SK-MEL-5 (cell line): ENCODE measurements at regions not wholly inside any gene's neighbourhood (a gene's known extent, or its start where the extent isn't known, plus 50 kb on each side); places are given as distances from the start of the nearest gene placed in this dataset.
A peak's percentile ranks its signal among the peaks of the same experiment; 100 is the strongest.

Experiments
- DNase-seq: peaks from one replicate; pipeline ENCODE4 v3.0.0-alpha.2; 2016; ENCODE audit warnings: low read depth, low spot score
- in situ Hi-C: cut with HindIII; loops from 2 replicates; pipeline ENCODE4 v1.10.0; 2016; ENCODE audit warnings: low sequenced_read_pairs, high pct_unique_total_duplicates, low pct_unique_long_range_greater_than_20kb
- small RNA-seq, 2 experiments: library from RNA; depleted of rRNA; stranded (forward); fragments of <200 nt; gene quantifications; one replicate each; pipeline ENCODE3, GENCODE V24; 2014

DNA sequence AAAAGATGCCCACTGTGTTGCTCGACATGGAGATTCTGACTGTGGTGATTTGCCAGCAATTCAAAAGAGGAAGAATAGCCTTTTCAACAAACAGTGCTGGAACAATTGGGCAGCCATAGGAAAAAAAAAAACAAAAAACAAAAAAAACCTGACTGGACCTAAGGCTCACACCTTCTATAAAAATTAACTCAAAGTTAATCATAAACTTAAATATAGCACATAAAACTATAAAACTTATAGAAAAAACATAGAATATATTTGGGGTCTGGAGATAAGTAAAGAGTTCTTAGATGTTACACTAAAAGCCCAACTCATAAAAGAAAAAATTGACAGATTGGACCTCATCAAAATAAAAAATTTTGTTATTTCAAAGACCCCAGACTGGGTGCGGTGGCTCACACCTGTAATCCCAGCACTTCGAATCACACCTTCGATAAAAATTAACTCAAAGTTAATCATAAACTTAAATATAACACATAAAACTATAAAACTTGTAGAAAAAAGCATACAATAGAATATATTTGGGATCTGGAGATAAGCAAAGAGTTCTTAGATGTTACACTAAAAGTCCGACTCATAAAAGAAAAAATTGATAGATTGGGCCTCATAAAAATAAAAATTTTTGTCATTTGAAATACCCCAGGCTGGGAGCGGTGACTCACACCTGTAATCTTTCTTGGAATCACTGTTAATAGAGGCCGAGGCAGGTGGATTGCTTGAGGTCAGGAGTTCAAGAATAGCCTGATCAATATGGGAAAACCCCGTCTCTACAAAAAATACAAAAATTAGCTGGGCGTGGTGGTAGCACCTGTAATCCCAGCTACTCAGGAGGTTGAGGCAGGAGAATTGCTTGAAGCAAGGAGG is 115.6 kb upstream of the FAM83B start:
- in situ Hi-C loops: no loop called here

DNA sequence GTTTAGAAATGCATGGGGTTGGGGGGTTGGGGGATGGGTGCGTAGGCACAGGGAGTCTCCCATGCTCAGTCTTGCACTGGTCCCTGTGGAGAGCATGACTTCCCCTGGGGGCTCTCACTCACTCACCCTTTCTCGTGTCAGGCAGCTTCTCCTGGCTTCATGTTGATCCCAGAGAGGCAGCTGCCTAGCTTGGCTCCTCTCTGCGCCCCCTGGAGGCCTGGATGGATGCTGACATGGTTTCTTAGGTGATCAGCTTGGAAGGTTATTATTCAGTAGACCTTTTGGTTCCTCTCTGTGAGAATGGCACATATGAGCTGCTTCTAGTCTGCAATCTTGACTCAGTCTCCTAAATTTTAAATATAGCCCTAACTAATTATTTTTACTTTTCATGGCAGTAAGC is 109.3 kb upstream of the FAM83B start:
- DNase-seq: peak; percentile 60

More for the DNA sequence above, 115.6 kb upstream of the FAM83B start:
- DNase-seq: no peak

DNA sequence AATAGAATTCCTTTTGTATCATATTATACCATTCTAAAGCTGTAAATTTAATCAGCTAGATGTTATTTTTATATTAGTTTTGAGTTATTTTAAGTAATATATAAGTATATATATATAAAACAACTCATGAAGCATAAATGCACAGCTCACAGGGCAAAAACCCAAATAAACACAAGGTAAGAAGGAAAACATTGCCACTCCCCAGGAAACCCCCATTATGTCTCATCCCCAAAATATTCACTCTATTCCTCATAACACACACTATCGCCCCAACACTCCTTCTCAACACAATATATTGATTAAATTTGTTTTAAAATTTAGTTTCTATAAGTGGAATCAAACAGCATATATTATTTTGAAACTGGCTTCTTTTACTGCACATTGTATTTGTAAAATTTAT is 98.6 kb upstream of the FAM83B start:
- in situ Hi-C loops: no loop called here
- no peak for DNase-seq

More for the DNA sequence above, 109.3 kb upstream of the FAM83B start:
- in situ Hi-C loops: no loop called here

DNA sequence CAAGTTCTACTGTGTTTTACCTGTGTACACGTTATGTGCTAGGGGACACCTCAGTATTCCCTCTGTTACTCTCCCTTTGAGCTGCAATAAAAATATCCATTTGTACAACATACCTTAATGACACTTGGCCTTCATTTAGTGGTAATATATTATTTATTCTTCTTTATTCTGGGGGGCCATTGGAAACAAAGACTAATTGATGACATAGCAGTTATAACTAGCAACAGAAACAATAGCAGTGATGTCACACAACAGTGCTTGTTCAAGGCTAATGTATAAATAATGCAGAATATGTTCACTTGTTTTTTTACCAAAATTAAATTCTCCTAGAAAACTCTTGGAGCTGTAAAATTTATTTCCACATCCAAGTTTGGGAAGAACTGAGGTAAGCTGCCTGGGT is 92.2 kb upstream of the FAM83B start:
- in situ Hi-C loops: no loop called here
- DNase-seq: no peak

DNA sequence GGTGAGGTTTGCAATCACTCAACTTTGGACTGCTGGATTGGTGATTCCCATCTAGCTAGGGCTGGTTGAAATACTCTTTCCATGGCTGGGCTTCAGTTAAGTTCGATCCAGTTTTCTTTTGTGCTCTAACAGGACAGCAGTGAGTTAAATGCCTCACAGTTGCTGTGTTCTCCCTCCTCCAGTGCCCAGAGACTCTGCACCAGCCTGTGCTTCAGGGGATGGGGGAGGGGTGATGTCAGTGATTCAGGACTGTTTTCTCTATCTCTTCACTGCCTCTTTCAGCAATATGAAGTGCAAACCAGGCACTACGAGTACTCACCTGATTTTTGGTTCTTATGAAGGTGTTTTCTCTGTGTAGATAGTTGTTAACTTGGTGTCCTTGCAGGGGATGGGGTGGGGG is 88.2 kb upstream of the FAM83B start:
- no peak for DNase-seq
- in situ Hi-C loops: no loop called here

DNA sequence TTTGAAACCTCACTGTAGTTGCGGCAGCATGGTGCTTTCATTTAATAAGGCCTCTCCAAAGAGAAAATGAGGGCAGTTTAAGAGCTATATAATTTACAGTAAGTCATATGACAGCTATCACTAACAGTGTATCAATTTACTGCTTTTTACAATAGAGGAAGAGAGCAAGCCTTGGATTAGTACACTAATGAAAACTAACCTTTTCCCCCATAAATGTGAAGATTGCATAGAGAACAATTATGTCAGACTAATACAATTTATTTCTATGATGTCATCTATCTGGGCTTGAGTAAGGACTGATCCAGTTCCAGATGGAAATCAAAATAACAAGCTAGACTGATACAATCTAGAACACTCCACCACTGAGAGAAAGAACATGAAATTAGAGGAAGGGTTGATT is 78.1 kb upstream of the FAM83B start:
- in situ Hi-C loops: no loop called here

DNA sequence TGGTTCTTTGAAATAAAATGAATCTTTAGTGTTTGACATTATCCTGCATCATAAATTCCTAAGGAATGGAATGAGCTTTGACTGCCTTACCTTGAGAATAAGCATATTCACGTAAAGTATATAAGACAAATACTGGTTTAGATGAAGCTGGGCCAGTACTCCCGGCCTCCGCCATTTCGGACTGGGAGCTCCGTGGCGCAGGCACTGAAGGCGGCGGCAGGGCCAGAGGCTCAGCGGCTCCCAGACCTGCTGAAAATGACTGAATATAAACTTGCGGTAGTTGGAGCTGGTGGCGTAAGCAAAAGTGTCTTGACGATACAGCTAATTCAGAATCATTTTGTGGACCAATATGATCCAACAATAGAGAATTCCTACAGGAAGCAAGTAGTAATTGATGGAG is 76.2 kb upstream of the FAM83B start:
- DNase-seq: no peak

More for the DNA sequence above, 78.1 kb upstream of the FAM83B start:
- DNase-seq: no peak

DNA sequence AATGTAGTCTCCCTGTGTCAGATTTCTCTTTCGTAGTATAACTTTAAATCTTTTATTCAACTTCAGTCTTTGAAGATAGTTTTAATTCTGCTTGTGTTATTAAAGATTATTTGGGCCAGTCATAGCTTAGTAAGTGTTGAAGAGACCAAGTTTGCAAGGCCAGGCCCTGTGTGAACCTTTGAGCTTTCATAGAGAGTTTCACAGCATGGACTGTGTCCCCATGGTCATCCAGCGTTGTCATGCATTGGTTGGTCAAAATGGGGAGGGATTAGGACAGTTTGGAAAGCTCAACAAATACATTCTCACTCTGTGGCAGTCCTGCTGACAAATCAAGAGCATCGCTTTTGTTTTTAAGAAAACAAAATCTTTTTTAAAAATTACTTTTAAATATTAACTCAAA is 74.6 kb upstream of the FAM83B start:
- no peak for DNase-seq
- in situ Hi-C loops: no loop called here

More for the DNA sequence above, 76.2 kb upstream of the FAM83B start:
- in situ Hi-C loops: no loop called here

DNA sequence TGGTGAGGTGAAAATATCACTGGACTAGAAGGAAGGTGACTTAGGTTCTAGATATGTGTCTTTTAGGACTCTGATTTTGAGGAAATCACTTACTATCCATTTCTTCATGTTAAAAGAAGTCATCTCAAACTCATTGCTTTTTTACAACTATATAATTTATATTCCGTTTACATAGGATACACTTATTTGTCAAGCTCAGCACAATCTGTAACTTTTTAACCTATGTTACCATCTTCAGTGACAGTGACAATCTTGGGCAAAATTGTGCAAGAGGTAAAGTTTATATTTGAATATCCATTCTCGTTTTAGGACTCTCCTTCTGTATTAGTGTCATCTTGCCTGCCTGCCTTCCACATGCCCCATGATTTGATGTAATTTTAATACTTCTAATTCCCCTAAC is 74.0 kb upstream of the FAM83B start:
- in situ Hi-C loops: no loop called here
- DNase-seq: no peak

DNA sequence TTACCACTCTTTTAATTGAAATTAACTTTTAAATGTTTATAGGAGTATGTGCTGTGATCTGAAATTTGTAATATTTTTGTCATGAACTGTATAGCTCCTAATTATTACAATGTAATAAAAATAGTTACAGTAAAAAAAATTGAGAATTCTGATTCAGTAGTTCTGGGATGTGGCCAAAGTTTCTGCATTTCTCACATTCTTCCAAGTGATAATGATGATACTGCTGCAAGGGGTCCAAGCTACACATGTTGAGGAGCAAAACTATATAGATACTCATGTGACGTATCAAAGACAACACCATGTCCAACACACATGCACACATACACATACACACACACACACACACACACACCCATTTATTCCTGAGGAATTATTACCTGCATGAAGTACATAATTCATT is 71.0 kb upstream of the FAM83B start:
- in situ Hi-C loops: no loop called here

DNA sequence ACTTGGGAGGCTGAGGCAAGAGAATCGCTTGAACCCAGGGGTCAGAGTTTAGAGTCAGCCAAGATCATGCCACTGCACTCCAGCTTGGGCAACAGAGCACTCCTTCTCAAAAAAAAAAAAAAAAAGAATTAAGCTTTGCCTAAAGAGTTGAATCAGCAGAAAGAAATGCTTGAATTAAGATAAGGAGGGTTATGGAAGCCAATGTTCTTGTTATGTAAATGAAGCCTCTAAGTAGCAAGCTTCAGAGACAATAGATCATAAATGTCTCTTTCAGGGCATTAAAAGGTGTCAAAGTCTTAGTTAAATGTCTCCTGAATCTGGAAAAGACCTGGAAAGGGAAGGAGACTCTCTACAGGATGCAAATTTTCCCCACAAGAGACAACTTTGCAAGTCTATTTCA is 69.7 kb upstream of the FAM83B start:
- no peak for DNase-seq
- in situ Hi-C loops: no loop called here

More for the DNA sequence above, 71.0 kb upstream of the FAM83B start:
- no peak for DNase-seq

DNA sequence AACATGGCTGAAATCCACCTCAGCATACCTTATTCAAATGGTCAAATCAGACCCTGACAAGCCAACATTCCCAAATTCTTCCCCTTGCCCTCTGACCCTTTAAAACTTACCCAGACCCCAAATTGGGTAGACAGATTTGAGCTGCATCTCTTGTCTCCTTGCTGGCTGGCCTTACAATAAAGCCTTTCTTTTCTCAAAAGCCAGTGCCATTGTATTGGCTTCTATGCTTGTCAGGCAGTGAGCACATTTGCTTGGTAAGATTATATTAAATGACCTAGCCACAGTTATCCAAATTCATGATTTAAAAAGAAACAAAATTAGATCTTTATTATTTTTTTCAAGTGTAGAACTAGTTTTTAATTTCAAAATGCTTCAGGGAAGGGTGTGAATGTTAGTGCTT is 67.8 kb upstream of the FAM83B start:
- no peak for DNase-seq
- in situ Hi-C loops: no loop called here

DNA sequence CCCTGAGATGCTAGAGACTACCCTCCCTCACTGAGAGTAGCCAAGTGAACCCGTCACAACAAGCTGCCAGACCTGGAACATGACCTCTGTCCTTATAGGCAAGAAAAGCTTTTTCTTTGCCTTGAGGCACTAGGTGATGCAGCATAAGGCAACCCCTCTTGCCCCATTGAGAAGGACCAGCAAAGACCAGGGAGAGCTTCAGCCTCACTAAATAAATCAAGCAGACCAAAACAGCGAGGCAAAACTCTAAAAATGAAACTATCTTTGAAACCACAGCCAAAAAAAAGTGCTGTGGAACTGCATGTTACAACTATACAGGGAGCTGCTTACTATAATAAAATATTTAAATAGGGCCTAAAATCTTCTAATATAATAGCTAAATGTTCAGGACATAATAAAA is 62.6 kb upstream of the FAM83B start:
- DNase-seq: no peak
- in situ Hi-C loops: no loop called here

DNA sequence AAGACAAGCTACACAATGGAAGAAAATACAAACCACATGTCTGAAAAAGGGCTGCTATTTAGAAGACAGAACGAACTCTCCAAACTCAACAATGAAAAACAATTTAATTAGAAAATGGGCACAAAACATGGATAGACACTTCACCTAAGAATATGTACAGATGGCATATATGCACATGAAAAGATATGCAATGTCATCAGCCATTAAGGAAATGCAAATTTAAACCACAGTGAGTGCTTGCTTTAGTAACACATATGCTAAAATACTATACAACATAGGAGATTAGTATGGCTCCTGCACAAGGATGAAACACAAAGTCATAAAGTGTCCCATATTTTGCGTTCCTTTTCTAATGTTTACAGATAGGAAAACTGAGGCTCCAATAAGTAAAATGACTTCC is 60.4 kb upstream of the FAM83B start:
- no peak for DNase-seq
- in situ Hi-C loops: no loop called here

DNA sequence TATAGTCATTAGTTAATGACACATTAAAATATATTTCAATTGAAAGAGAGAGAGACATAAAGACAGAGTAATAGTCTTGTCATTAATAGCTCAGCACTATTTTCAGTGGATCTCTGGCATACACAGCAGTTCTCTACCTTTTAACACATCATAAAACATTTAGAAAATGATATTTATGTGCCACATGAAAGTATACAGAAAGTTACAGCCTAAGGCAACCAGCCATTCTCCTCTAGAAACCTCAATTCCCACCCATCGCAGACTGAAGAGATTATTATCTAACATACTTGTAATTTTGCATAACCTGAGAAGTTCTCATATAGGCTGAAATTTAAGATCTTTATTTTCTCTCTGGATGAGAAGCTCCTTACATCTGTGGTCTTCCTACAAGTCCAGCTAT is 58.7 kb upstream of the FAM83B start:
- in situ Hi-C loops: no loop called here
- DNase-seq: no peak

Small RNAs in the stretch of these regions (small RNA-seq; reads per million reads assigned to genes)
- gene RNU6-1023P: 0 reads per million in 2 experiments
